ENCODE measurements at regions not wholly inside any gene's neighbourhood (a gene's known extent, or its start where the extent isn't known, plus 50 kb on each side); places are given as distances from the start of the nearest gene placed in this dataset.

GRCh38 chr5:13278148-13278547 is 666.3 kb downstream of the DNAH5 start:
- TF ChIP-seq CTCF (IDR thresholded peaks at IDR 0.05; ENCODE audit: low read depth, low read length, poor library complexity, severe bottlenecking) = peak; percentile 58
- TF ChIP-seq EZH2phosphoT487 (IDR thresholded peaks at IDR 0.05; ENCODE audit: borderline replicate concordance, low read length) = no peak
- Histone ChIP-seq H4K20me1 (ENCODE audit: control insufficient read depth, insufficient read depth, low read depth, low read length) (no peaks in the 10 kb centered on the region), H3K79me2 (ENCODE audit: control insufficient read depth, low read length) (no peaks in the 10 kb centered on the region), H3K27ac (ENCODE audit: low read depth, low read length) (no peak overlapping the region), H3K27me3 (ENCODE audit: control insufficient read depth, low read length) (no peaks in the 10 kb centered on the region), H3K36me3 (ENCODE audit: control insufficient read depth, low read length) (no peaks in the 10 kb centered on the region), H3K4me1 (ENCODE audit: control insufficient read depth, low read length) (no peaks in the 10 kb centered on the region), H3K4me2 (ENCODE audit: low read length) (no peak overlapping the region), H3K9me3 (ENCODE audit: control insufficient read depth, insufficient read depth, low read length) (no peaks in the 10 kb centered on the region), H3K4me3 (ENCODE audit: low read length) (no peak overlapping the region), H3K9me2 (replicated peaks; ENCODE audit: control insufficient read depth, low read length) (no peaks in the 10 kb centered on the region; the same call in 1 of the 2 replicates), H3F3A (ENCODE audit: control insufficient read depth, insufficient read depth) (no peaks in the 10 kb centered on the region)

- Histone ChIP-seq H3K27me3 (ENCODE audit: control insufficient read depth, low read length) (no peaks in the 10 kb centered on the region), H3K36me3 (ENCODE audit: control insufficient read depth, low read length) (no peaks in the 10 kb centered on the region), H3K9me2 (replicated peaks; ENCODE audit: control insufficient read depth, low read length) (no peaks in the 10 kb centered on the region; the same call in 1 of the 2 replicates), H3K4me1 (ENCODE audit: control insufficient read depth, low read length) (no peaks in the 10 kb centered on the region), H3K27ac (ENCODE audit: low read depth, low read length) (no peak overlapping the region), H3K4me3 (ENCODE audit: low read length) (no peak overlapping the region), H3K4me2 (ENCODE audit: low read length) (no peak overlapping the region), H3K9me3 (ENCODE audit: control insufficient read depth, insufficient read depth, low read length) (no peaks in the 10 kb centered on the region), H3F3A (ENCODE audit: control insufficient read depth, insufficient read depth) (no peaks in the 10 kb centered on the region), H4K20me1 (ENCODE audit: control insufficient read depth, insufficient read depth, low read depth, low read length) (no peaks in the 10 kb centered on the region), H3K79me2 (ENCODE audit: control insufficient read depth, low read length) (no peaks in the 10 kb centered on the region)
- TF ChIP-seq CTCF (IDR thresholded peaks at IDR 0.05; ENCODE audit: low read depth, low read length, poor library complexity, severe bottlenecking) (no peak), EZH2phosphoT487 (IDR thresholded peaks at IDR 0.05; ENCODE audit: borderline replicate concordance, low read length) (no peak)
Observed at GRCh38 chr5:13276156-13276555, 668.3 kb downstream of the DNAH5 start.

- H3K9me2 ChIP-seq (replicated peaks; ENCODE audit: control insufficient read depth, low read length) = no peaks in the 10 kb centered on the region
- no peak overlapping the region for H3K4me3 ChIP-seq (ENCODE audit: low read length)
- no peaks in the 10 kb centered on the region for H3K27me3 ChIP-seq (ENCODE audit: control insufficient read depth, low read length)
- H4K20me1 ChIP-seq (ENCODE audit: control insufficient read depth, insufficient read depth, low read depth, low read length) = no peaks in the 10 kb centered on the region
- H3K79me2 ChIP-seq (ENCODE audit: control insufficient read depth, low read length) = no peaks in the 10 kb centered on the region
- no peaks in the 10 kb centered on the region for H3K4me1 ChIP-seq (ENCODE audit: control insufficient read depth, low read length)
- no peaks in the 10 kb centered on the region for H3K36me3 ChIP-seq (ENCODE audit: control insufficient read depth, low read length)
- H3K27ac ChIP-seq (ENCODE audit: low read depth, low read length) = no peak overlapping the region
- TF ChIP-seq EZH2phosphoT487 (IDR thresholded peaks at IDR 0.05; ENCODE audit: borderline replicate concordance, low read length) = no peak
- TF ChIP-seq CTCF (IDR thresholded peaks at IDR 0.05; ENCODE audit: low read depth, low read length, poor library complexity, severe bottlenecking) = no peak
- no peak overlapping the region for H3K4me2 ChIP-seq (ENCODE audit: low read length)
- H3F3A ChIP-seq (ENCODE audit: control insufficient read depth, insufficient read depth) = no peaks in the 10 kb centered on the region
- no peaks in the 10 kb centered on the region for H3K9me3 ChIP-seq (ENCODE audit: control insufficient read depth, insufficient read depth, low read length)
Observed at GRCh38 chr5:13263701-13264100, 680.8 kb downstream of the DNAH5 start.

- no peaks in the 10 kb centered on the region for H3K36me3 ChIP-seq (ENCODE audit: control insufficient read depth, low read length)
- H3F3A ChIP-seq (ENCODE audit: control insufficient read depth, insufficient read depth) = no peaks in the 10 kb centered on the region
- no peak overlapping the region for H3K4me3 ChIP-seq (ENCODE audit: low read length)
- TF ChIP-seq CTCF (IDR thresholded peaks at IDR 0.05; ENCODE audit: low read depth, low read length, poor library complexity, severe bottlenecking) (no peak), EZH2phosphoT487 (IDR thresholded peaks at IDR 0.05; ENCODE audit: borderline replicate concordance, low read length) (no peak)
- no peak overlapping the region for H3K27ac ChIP-seq (ENCODE audit: low read depth, low read length)
- H3K27me3 ChIP-seq (ENCODE audit: control insufficient read depth, low read length) = no peaks in the 10 kb centered on the region
- H3K4me1 ChIP-seq (ENCODE audit: control insufficient read depth, low read length) = no peaks in the 10 kb centered on the region
- no peaks in the 10 kb centered on the region for H3K9me3 ChIP-seq (ENCODE audit: control insufficient read depth, insufficient read depth, low read length)
- H3K9me2 ChIP-seq (replicated peaks; ENCODE audit: control insufficient read depth, low read length) = no peaks in the 10 kb centered on the region
- H3K4me2 ChIP-seq (ENCODE audit: low read length) = no peak overlapping the region
- H3K79me2 ChIP-seq (ENCODE audit: control insufficient read depth, low read length) = no peaks in the 10 kb centered on the region
- no peaks in the 10 kb centered on the region for H4K20me1 ChIP-seq (ENCODE audit: control insufficient read depth, insufficient read depth, low read depth, low read length)
Observed at GRCh38 chr5:13253111-13253510, 691.4 kb downstream of the DNAH5 start.

All from DOHH2 (cell line).